T1000 (cell line): ENCODE measurements at regions not wholly inside any gene's neighbourhood (a gene's known extent, or its start where the extent isn't known, plus 50 kb on each side); places are given as distances from the start of the nearest gene placed in this dataset.

ENCODE experiments used
- DNase-seq: peaks from one replicate; lab custom pipeline; 2025; ENCODE audit warnings: mixed read lengths; lab: John Stamatoyannopoulos, UW

GRCh38 chr4:187183346-187183745 is 459.7 kb upstream of the FAT1 start:
- no peak for DNase-seq

GRCh38 chr4:187183826-187184225 is 460.2 kb upstream of the FAT1 start:
- DNase-seq: no peak

- no peak for DNase-seq
These were observed 460.9 kb upstream of the FAT1 start for GRCh38 chr4:187184508-187184907.

- no peak for DNase-seq
These were observed 464.5 kb upstream of the FAT1 start for GRCh38 chr4:187188118-187188517.

- no peak for DNase-seq
These were observed 465.1 kb upstream of the FAT1 start for GRCh38 chr4:187188741-187189140.

- DNase-seq: no peak
These were observed 466.7 kb upstream of the FAT1 start for GRCh38 chr4:187190390-187190789.

GRCh38 chr4:187191676-187192075 is 468.0 kb upstream of the FAT1 start:
- no peak for DNase-seq

- no peak for DNase-seq
These were observed 468.6 kb upstream of the FAT1 start for GRCh38 chr4:187192266-187192665.

- no peak for DNase-seq
These were observed 469.5 kb upstream of the FAT1 start for GRCh38 chr4:187193141-187193540.

GRCh38 chr4:187204389-187204918 is 480.8 kb upstream of the FAT1 start:
- DNase-seq: no peak

- no peak for DNase-seq
These were observed 484.3 kb upstream of the FAT1 start for GRCh38 chr4:187207931-187208330.

- no peak for DNase-seq
These were observed 485.0 kb upstream of the FAT1 start for GRCh38 chr4:187208651-187209050.

GRCh38 chr4:187209921-187210613 is 486.4 kb upstream of the FAT1 start:
- peak; percentile 40 for DNase-seq

- no peak for DNase-seq
These were observed 488.9 kb upstream of the FAT1 start for GRCh38 chr4:187212446-187213080.

- no peak for DNase-seq
These were observed 491.8 kb upstream of the FAT1 start for GRCh38 chr4:187215438-187215837.

GRCh38 chr4:187218705-187219245 is 495.1 kb upstream of the FAT1 start:
- no peak for DNase-seq

- no peak for DNase-seq
These were observed 500.9 kb upstream of the FAT1 start for GRCh38 chr4:187224560-187224959.

GRCh38 chr4:187227907-187228704 is 504.4 kb upstream of the FAT1 start:
- DNase-seq: no peak

- no peak for DNase-seq
These were observed 508.5 kb upstream of the FAT1 start for GRCh38 chr4:187232196-187232595.

GRCh38 chr4:187232796-187233195 is 509.1 kb upstream of the FAT1 start:
- DNase-seq: no peak

GRCh38 chr4:187235456-187236170 is 512.0 kb upstream of the FAT1 start:
- no peak for DNase-seq
